GM23338 (cell line): ENCODE measurements at regions not wholly inside any gene's neighbourhood (a gene's known extent, or its start where the extent isn't known, plus 50 kb on each side); places are given as distances from the start of the nearest gene placed in this dataset.

ENCODE experiments used
- ATAC-seq: fragments of 200-7000 bp; cut with Tn5 transposase; 3 replicates; pipeline ENCODE4 v1.9.1; 2020
- DNase-seq: peaks from one replicate; pipeline ENCODE4 v3.0.0-alpha.2; 2015; ENCODE audit warnings: low spot score
- H2AFZ ChIP-seq: fragments of 200-600 bp; sonication (generic); 2 replicates; pipeline ENCODE4 v1.8.0; 2016; ENCODE audit warnings: antibody characterized with exemption, mild to moderate bottlenecking, moderate library complexity
- H3F3A ChIP-seq: fragments of 200-600 bp; sonication (generic); replicated peaks from 2 replicates; pipeline ENCODE4 v1.8.0; 2017; ENCODE audit warnings: antibody characterized with exemption, mixed run types, low read depth
- H3K27ac ChIP-seq: fragments of 200-600 bp; sonication (generic); 2 replicates; pipeline ENCODE4 v1.6.1; 2016; ENCODE audit warnings: low read depth
- H3K27me3 ChIP-seq: fragments of 200-600 bp; sonication (generic); 2 replicates; pipeline ENCODE4 v1.8.0; 2016; ENCODE audit warnings: mild to moderate bottlenecking, mixed run types, moderate library complexity; ENCODE audit not compliant: insufficient read depth
- H3K36me3 ChIP-seq: fragments of 200-600 bp; sonication (generic); 2 replicates; pipeline ENCODE4 v1.8.0; 2016; ENCODE audit warnings: mild to moderate bottlenecking; ENCODE audit not compliant: insufficient read depth
- H3K4me1 ChIP-seq: fragments of 200-600 bp; sonication (generic); 2 replicates; pipeline ENCODE4 v1.8.0; 2016; ENCODE audit warnings: mild to moderate bottlenecking, moderate library complexity; ENCODE audit not compliant: insufficient read depth
- H3K4me2 ChIP-seq: fragments of 200-600 bp; sonication (generic); 2 replicates; pipeline ENCODE4 v1.7.1; 2017; ENCODE audit warnings: mixed run types
- H3K4me3 ChIP-seq: fragments of 200-600 bp; sonication (generic); 2 replicates; pipeline ENCODE4 v1.6.1; 2016; ENCODE audit warnings: mixed run types
- H3K79me2 ChIP-seq: fragments of 200-600 bp; sonication (generic); replicated peaks from 2 replicates; pipeline ENCODE4 v1.8.0; 2017; ENCODE audit warnings: mild to moderate bottlenecking; ENCODE audit not compliant: insufficient read depth
- H3K9me2 ChIP-seq: fragments of 200-600 bp; sonication (generic); 2 replicates; pipeline ENCODE4 v1.8.0; 2017; ENCODE audit not compliant: insufficient read depth
- H4K20me1 ChIP-seq: fragments of 200-600 bp; sonication (generic); replicated peaks from 2 replicates; pipeline ENCODE4 v1.8.0; 2017; ENCODE audit warnings: mild to moderate bottlenecking; ENCODE audit not compliant: insufficient read depth
- H3K27ac Mint-ChIP-seq: 2 replicates; pipeline ENCODE4 v1.8.0; 2020; ENCODE audit warnings: inconsistent platforms, mild to moderate bottlenecking, moderate library complexity, mixed read lengths
- H3K27me3 Mint-ChIP-seq: 3 replicates; pipeline ENCODE4 v1.8.0; 2022; ENCODE audit warnings: low read depth, mild to moderate bottlenecking, moderate library complexity, mixed read lengths, inconsistent platforms; ENCODE audit not compliant: insufficient read depth, poor library complexity
- H3K36me3 Mint-ChIP-seq: 3 replicates; pipeline ENCODE4 v1.8.0; 2021; ENCODE audit warnings: low read depth, mild to moderate bottlenecking, inconsistent platforms, moderate library complexity, mixed read lengths
- H3K4me1 Mint-ChIP-seq: 3 replicates; pipeline ENCODE4 v1.8.0; 2020; ENCODE audit warnings: mild to moderate bottlenecking, inconsistent platforms, mixed read lengths
- H3K4me3 Mint-ChIP-seq: 3 replicates; pipeline ENCODE4 v1.8.0; 2021; ENCODE audit warnings: moderate library complexity, mild to moderate bottlenecking, inconsistent platforms, mixed read lengths
- H3K9me3 Mint-ChIP-seq: 3 replicates; pipeline ENCODE4 v1.8.0; 2020; ENCODE audit warnings: moderate library complexity, mild to moderate bottlenecking, inconsistent platforms, mixed read lengths
- CTCF ChIP-seq, 2 experiments: fragments of 200-600 bp in 1 of 2; sonication (generic) in 1 of 2; conservative IDR thresholded peaks; 2 replicates each; pipeline versions ENCODE4 v1.5.1 to v1.6.1; 2016 to 2017; ENCODE audit warnings: antibody characterized with exemption in 2 of 2, low read depth in 2 of 2, mild to moderate bottlenecking in 2 of 2, moderate library complexity in 1 of 2
- ETS1 ChIP-seq: IDR thresholded peaks from 2 replicates; pipeline ENCODE4 v1.6.1; 2016; ENCODE audit warnings: antibody characterized with exemption
- EZH2 ChIP-seq: fragments of 200-600 bp; sonication (generic); IDR thresholded peaks from one replicate; pipeline ENCODE4 v1.8.0; 2017; ENCODE audit warnings: antibody characterized with exemption, mild to moderate bottlenecking, low read depth; ENCODE audit not compliant: unreplicated experiment
- EZH2phosphoT487 ChIP-seq: fragments of 200-600 bp; sonication (generic); IDR thresholded peaks from one replicate; pipeline ENCODE4 v1.8.1; 2018; ENCODE audit warnings: antibody characterized with exemption; ENCODE audit not compliant: unreplicated experiment
- JUNB ChIP-seq: IDR thresholded peaks from one replicate; pipeline ENCODE4 v1.6.1; 2016; ENCODE audit warnings: antibody characterized with exemption; ENCODE audit not compliant: unreplicated experiment
- NANOG ChIP-seq: IDR thresholded peaks from 2 replicates; pipeline ENCODE4 v1.6.1; 2016; ENCODE audit warnings: antibody characterized with exemption, borderline replicate concordance
- POLR2AphosphoS5 ChIP-seq: IDR thresholded peaks from 2 replicates; pipeline ENCODE4 v1.6.1; 2016; ENCODE audit warnings: antibody characterized with exemption, low read depth
- REST ChIP-seq: IDR thresholded peaks from one replicate; pipeline ENCODE4 v1.6.1; 2018; ENCODE audit warnings: antibody characterized with exemption; ENCODE audit not compliant: unreplicated experiment
- STAT1 ChIP-seq: IDR thresholded peaks from one replicate; pipeline ENCODE4 v1.6.1; 2016; ENCODE audit warnings: antibody characterized with exemption; ENCODE audit not compliant: unreplicated experiment
- ZNF114 ChIP-seq: fragments of 250-450 bp; sonication (Bioruptor Pico); IDR thresholded peaks from 2 replicates; pipeline ENCODE4 v1.5.0; 2020; ENCODE audit warnings: mild to moderate bottlenecking, moderate library complexity
- ZNF331 ChIP-seq: fragments of 250-450 bp; sonication (Bioruptor Pico); IDR thresholded peaks from 2 replicates; pipeline ENCODE4 v1.5.0; 2020; ENCODE audit warnings: low read depth, mild to moderate bottlenecking, moderate library complexity

- Histone ChIP-seq H3F3A (no peaks in the 10 kb centered on the region), H2AFZ (no peak overlapping the region), H3K27ac (no peak overlapping the region), H3K27me3 (no peaks in the 10 kb centered on the region), H3K4me3 (no peak overlapping the region), H3K79me2 (no peaks in the 10 kb centered on the region), H3K4me2 (no peak overlapping the region), H4K20me1 (no peaks in the 10 kb centered on the region), H3K9me2 (no peaks in the 10 kb centered on the region), H3K4me1 (no peaks in the 10 kb centered on the region), H3K36me3 (no peaks in the 10 kb centered on the region)
- Mint-ChIP-seq H3K4me1 (peaks cover 3% of the 10 kb centered on the region; the same call in 1 of the 3 replicates), H3K9me3 (no peaks in the 10 kb centered on the region), H3K27me3 (no peaks in the 10 kb centered on the region), H3K36me3 (no peaks in the 10 kb centered on the region), H3K4me3 (no peak overlapping the region), H3K27ac (no peak overlapping the region)
- no peak for ATAC-seq
- no peak for TF ChIP-seq STAT1
- no peak for TF ChIP-seq REST
- no peak for TF ChIP-seq EZH2phosphoT487
- TF ChIP-seq EZH2: no peak
- TF ChIP-seq JUNB: no peak
- no peak for TF ChIP-seq ZNF331 (CRISPR knock-in tag)
- TF ChIP-seq ETS1: no peak
- TF ChIP-seq ZNF114 (CRISPR knock-in tag): no peak
- no peak for TF ChIP-seq NANOG
- no peak for TF ChIP-seq CTCF (conservative IDR thresholded peaks at IDR 0.05; ENCODE audit: low read depth in 2 of 2)
- DNase-seq: no peak
These were observed 386.4 kb upstream of the RPS6KA3 start for GRCh38 chrX:20653070-20653469.

- Mint-ChIP-seq H3K4me3 (no peak overlapping the region), H3K36me3 (no peaks in the 10 kb centered on the region; the same call in 2 of the 3 replicates), H3K4me1 (no peaks in the 10 kb centered on the region), H3K9me3 (no peaks in the 10 kb centered on the region), H3K27ac (no peak overlapping the region), H3K27me3 (no peaks in the 10 kb centered on the region)
- H3K27ac ChIP-seq: no peak overlapping the region
- no peaks in the 10 kb centered on the region for H3K36me3 ChIP-seq
- H3K4me2 ChIP-seq: no peak overlapping the region
- no peaks in the 10 kb centered on the region for H3K27me3 ChIP-seq
- ATAC-seq (no peak), DNase-seq (no peak)
- no peaks in the 10 kb centered on the region for H3K9me2 ChIP-seq
- no peaks in the 10 kb centered on the region for H3K4me1 ChIP-seq
- no peaks in the 10 kb centered on the region for H3K79me2 ChIP-seq
- no peaks in the 10 kb centered on the region for H3F3A ChIP-seq
- H4K20me1 ChIP-seq: no peaks in the 10 kb centered on the region
- no peak overlapping the region for H2AFZ ChIP-seq
- no peak overlapping the region for H3K4me3 ChIP-seq
- no peak for TF ChIP-seq POLR2AphosphoS5
These were observed 375.2 kb upstream of the RPS6KA3 start for GRCh38 chrX:20641954-20642353.
